Endodermal cell (in vitro differentiated cells): ENCODE measurements at regions not wholly inside any gene's neighbourhood (a gene's known extent, or its start where the extent isn't known, plus 50 kb on each side); places are given as distances from the start of the nearest gene placed in this dataset.

Source experiments
- DNase-seq: peaks from one replicate; pipeline ENCODE4 v3.0.0-alpha.2; 2017
- H3K27ac ChIP-seq: 2 replicates; pipeline ENCODE4 v1.5.1; 2013; ENCODE audit warnings: mild to moderate bottlenecking, low read depth, low read length, moderate library complexity
- H3K27me3 ChIP-seq: 2 replicates; pipeline ENCODE4 v1.6.1; 2013; ENCODE audit warnings: mild to moderate bottlenecking, low read length, moderate library complexity; ENCODE audit not compliant: insufficient read depth, control insufficient read depth, poor library complexity, severe bottlenecking
- H3K36me3 ChIP-seq: 2 replicates; pipeline ENCODE4 v1.7.0; 2013; ENCODE audit warnings: mild to moderate bottlenecking, low read length, moderate library complexity; ENCODE audit not compliant: control insufficient read depth, insufficient read depth
- H3K4me1 ChIP-seq: one replicate; pipeline ENCODE4 v1.7.0; 2013; ENCODE audit warnings: low read length; ENCODE audit not compliant: control insufficient read depth, insufficient read depth
- H3K4me3 ChIP-seq: 2 replicates; pipeline ENCODE4 v1.5.1; 2013; ENCODE audit warnings: mild to moderate bottlenecking, low read length, moderate library complexity
- H3K9ac ChIP-seq: 2 replicates; pipeline ENCODE4 v1.6.1; 2013; ENCODE audit warnings: mild to moderate bottlenecking, low read length, moderate library complexity; ENCODE audit not compliant: poor library complexity, severe bottlenecking; ENCODE audit errors: extremely low read depth
- H3K9me3 ChIP-seq: 2 replicates; pipeline ENCODE4 v1.6.1; 2013; ENCODE audit warnings: mild to moderate bottlenecking, low read length, moderate library complexity; ENCODE audit not compliant: control insufficient read depth
- H3K27ac Mint-ChIP-seq: 2 replicates; pipeline ENCODE4 v1.8.0; 2020; ENCODE audit warnings: mixed read lengths
- H3K27me3 Mint-ChIP-seq: 2 replicates; pipeline ENCODE4 v1.8.0; 2021; ENCODE audit warnings: mild to moderate bottlenecking, mixed read lengths; ENCODE audit not compliant: insufficient read depth
- H3K36me3 Mint-ChIP-seq: 2 replicates; pipeline ENCODE4 v1.8.0; 2020; ENCODE audit warnings: low read depth, mixed read lengths
- H3K4me1 Mint-ChIP-seq: 2 replicates; pipeline ENCODE4 v1.8.0; 2020; ENCODE audit warnings: mixed read lengths
- H3K4me3 Mint-ChIP-seq: 2 replicates; pipeline ENCODE4 v1.8.0; 2020; ENCODE audit warnings: mild to moderate bottlenecking, moderate library complexity, mixed read lengths
- H3K9me3 Mint-ChIP-seq: 2 replicates; pipeline ENCODE4 v1.8.0; 2020; ENCODE audit warnings: mild to moderate bottlenecking, mixed read lengths
- CTCF ChIP-seq: fragments of 200-600 bp; sonication (generic); conservative IDR thresholded peaks from 2 replicates; pipeline ENCODE4 v1.5.0; 2021; ENCODE audit warnings: antibody characterized with exemption, mild to moderate bottlenecking
- WGBS, 2 experiments: methylation state at CpG; one replicate each; pipeline versions ENCODE4 v1.1.5 to v1.1.7; 2013; ENCODE audit warnings: missing lambda C conversion rate in 2 of 2, mixed read lengths in 1 of 2; ENCODE audit not compliant: insufficient coverage in 1 of 2, insufficient read length in 1 of 2; 5-methylcytosine and 5-hydroxymethylcytosine counted together

DNA sequence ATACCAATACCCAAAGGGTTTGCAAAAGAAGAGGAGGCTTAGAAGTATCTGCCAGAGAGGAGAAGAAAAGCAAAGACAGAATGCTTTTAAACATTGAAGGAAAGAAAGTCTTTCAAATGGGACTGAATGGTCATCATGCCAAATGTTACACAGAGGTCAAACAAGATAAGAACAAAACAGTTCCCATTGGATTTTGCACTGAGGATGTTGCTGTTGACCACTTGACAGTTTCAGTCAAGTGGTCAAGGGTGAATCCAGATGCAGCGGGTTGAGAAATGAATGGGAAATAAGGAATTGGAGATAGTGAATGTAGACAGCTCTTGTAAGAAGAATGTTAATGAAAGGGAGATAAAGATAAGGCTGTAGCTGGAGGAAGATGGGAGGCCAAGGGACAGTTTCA is 64.8 kb upstream of the FGG start:
- no peaks in the 10 kb centered on the region for H3K36me3 ChIP-seq
- TF ChIP-seq CTCF, result no peak
- WGBS, 2 experiments, result 89 to 97% methylated on average over 1 of the region's 1 CpG
- Mint-ChIP-seq H3K4me3 (no peak overlapping the region), H3K27me3 (no peaks in the 10 kb centered on the region), H3K4me1 (peaks cover 15% of the 10 kb centered on the region), H3K27ac (no peak overlapping the region), H3K36me3 (no peaks in the 10 kb centered on the region), H3K9me3 (no peaks in the 10 kb centered on the region)
- no peaks in the 10 kb centered on the region for H3K27me3 ChIP-seq
- no peak for DNase-seq
- no peak overlapping the region for H3K4me3 ChIP-seq
- no peaks in the 10 kb centered on the region for H3K9me3 ChIP-seq
- no peak overlapping the region for H3K27ac ChIP-seq
- peaks cover 2% of the 10 kb centered on the region for H3K4me1 ChIP-seq
- H3K9ac ChIP-seq, result no peak overlapping the region

DNA sequence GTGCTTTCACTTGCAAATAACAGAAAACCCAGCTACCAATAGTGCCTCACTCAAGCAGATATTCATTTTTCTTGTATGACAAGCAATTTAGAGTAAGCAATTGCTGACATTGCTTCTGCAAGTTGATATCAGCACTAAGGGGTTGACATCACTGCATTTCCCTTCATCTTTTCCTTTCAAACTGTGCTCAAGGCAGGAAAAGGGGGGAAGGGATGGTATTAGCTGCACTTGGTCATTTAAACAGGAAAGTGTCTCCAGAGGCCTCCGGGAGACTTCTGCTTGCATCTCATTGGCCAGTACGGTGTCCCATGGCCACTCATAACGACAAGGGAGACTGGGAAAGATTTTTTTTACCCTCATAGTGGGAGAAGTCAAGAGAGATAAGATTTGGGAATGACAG is 65.5 kb upstream of the FGG start:
- H3K4me1 ChIP-seq, result peaks cover 2% of the 10 kb centered on the region
- Mint-ChIP-seq H3K4me3 (no peak overlapping the region), H3K9me3 (no peaks in the 10 kb centered on the region), H3K27me3 (no peaks in the 10 kb centered on the region), H3K4me1 (peaks cover 15% of the 10 kb centered on the region), H3K27ac (no peak overlapping the region), H3K36me3 (no peaks in the 10 kb centered on the region)
- H3K27ac ChIP-seq, result no peak overlapping the region
- DNase-seq, result no peak
- H3K27me3 ChIP-seq, result no peaks in the 10 kb centered on the region
- no peaks in the 10 kb centered on the region for H3K9me3 ChIP-seq
- H3K4me3 ChIP-seq, result no peak overlapping the region
- TF ChIP-seq CTCF, result no peak
- no peaks in the 10 kb centered on the region for H3K36me3 ChIP-seq
- WGBS, 2 experiments, result 73 to 84% methylated on average over 3 of the region's 3 CpGs
- H3K9ac ChIP-seq, result no peak overlapping the region

DNA sequence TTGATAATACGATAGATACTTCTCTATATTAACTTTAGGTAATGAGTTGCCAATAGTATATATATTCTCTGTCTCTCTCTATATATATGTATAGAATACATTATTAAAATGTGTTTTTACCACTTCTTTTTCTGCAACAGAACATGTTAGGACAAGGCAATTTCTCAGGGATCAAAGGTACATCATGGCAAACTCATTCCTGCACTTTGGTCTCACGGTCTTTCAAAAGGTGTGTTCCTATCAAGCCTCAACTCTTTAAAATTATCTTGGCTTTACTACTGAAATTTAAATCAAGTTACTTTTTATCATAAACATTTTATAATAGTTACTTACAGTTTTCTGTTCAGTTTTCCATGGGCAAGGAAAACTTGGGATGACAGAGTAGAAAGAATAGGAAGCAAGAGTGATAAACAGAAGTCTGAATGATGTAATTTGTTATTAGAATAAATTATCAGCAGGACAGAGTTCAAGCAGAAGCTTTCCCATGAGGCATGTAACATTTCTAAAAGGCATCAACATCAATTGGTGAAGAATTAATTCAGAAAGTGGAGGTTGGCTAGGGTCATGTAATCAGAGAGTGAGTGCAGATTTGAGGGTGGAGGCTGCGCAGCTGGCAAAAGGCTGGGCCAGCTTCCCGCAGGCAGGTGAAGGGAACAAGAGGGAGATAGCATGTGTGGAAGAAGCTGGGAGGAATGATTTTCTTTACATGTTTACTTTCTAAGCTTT is 59.7 kb upstream of the LRAT start:
- no peak overlapping the region for H3K9ac ChIP-seq
- H3K27me3 ChIP-seq, result no peaks in the 10 kb centered on the region
- TF ChIP-seq CTCF, result no peak
- no peak overlapping the region for H3K27ac ChIP-seq
- no peaks in the 10 kb centered on the region for H3K27me3 Mint-ChIP-seq
- H3K4me1 ChIP-seq, result peaks cover 7% of the 10 kb centered on the region
- no peaks in the 10 kb centered on the region for H3K9me3 ChIP-seq
- no peak for DNase-seq
- H3K36me3 ChIP-seq, result no peaks in the 10 kb centered on the region
- no peak overlapping the region for H3K27ac Mint-ChIP-seq
- no peak overlapping the region for H3K4me3 ChIP-seq
- H3K4me1 Mint-ChIP-seq, result peaks cover 16% of the 10 kb centered on the region
- no peaks in the 10 kb centered on the region for H3K9me3 Mint-ChIP-seq
- 80 to 96% methylated on average over 1 to 3 of the region's 4 CpGs for WGBS, 2 experiments
- no peaks in the 10 kb centered on the region for H3K36me3 Mint-ChIP-seq
- H3K4me3 Mint-ChIP-seq, result no peak overlapping the region
